ENCODE measurements at regions not wholly inside any gene's neighbourhood (a gene's known extent, or its start where the extent isn't known, plus 50 kb on each side); places are given as distances from the start of the nearest gene placed in this dataset.
"Not testable (repeated sequence)": the region's sequence is repeated elsewhere in the genome, so short reads cannot be mapped to it uniquely, and the experiment has no call there.

- TF ChIP-seq, protein P1, sequence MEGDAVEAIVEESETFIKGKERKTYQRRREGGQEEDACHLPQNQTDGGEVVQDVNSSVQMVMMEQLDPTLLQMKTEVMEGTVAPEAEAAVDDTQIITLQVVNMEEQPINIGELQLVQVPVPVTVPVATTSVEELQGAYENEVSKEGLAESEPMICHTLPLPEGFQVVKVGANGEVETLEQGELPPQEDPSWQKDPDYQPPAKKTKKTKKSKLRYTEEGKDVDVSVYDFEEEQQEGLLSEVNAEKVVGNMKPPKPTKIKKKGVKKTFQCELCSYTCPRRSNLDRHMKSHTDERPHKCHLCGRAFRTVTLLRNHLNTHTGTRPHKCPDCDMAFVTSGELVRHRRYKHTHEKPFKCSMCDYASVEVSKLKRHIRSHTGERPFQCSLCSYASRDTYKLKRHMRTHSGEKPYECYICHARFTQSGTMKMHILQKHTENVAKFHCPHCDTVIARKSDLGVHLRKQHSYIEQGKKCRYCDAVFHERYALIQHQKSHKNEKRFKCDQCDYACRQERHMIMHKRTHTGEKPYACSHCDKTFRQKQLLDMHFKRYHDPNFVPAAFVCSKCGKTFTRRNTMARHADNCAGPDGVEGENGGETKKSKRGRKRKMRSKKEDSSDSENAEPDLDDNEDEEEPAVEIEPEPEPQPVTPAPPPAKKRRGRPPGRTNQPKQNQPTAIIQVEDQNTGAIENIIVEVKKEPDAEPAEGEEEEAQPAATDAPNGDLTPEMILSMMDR (conservative IDR thresholded peaks at IDR 0.05; ENCODE audit: control insufficient read depth, insufficient read depth, low read depth, low read length): no peak
- DNase-seq (ENCODE audit: low read depth): no peak
- H3K4me3 ChIP-seq (ENCODE audit: control insufficient read depth, low read depth, low read length): no peak overlapping the region
Measured at GRCh38 chr11:82045748-82046457, 687.8 kb downstream of the FAM181B start.

DNA sequence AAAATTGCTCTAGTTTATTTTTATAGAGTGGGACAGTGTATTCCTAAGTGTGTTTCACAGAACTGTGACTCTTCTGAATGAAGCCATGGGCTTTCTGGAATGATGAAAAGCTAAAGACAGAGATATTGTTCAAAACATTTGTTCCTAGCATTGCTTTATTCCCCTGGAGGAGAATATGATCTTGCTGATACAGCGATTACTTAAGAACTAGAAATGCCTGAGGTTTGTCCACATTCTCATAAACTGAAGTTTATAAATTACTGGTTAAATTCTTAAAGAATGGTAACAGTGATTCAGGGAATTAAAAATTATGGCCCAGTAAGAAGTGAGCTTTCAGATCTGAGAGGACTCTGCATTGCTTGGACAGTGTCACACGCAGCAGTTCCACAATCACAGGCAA is 690.3 kb downstream of the FAM181B start:
- DNase-seq (ENCODE audit: low read depth): no peak
- TF ChIP-seq, protein P1 (conservative IDR thresholded peaks at IDR 0.05; ENCODE audit: control insufficient read depth, insufficient read depth, low read depth, low read length): no peak

DNA sequence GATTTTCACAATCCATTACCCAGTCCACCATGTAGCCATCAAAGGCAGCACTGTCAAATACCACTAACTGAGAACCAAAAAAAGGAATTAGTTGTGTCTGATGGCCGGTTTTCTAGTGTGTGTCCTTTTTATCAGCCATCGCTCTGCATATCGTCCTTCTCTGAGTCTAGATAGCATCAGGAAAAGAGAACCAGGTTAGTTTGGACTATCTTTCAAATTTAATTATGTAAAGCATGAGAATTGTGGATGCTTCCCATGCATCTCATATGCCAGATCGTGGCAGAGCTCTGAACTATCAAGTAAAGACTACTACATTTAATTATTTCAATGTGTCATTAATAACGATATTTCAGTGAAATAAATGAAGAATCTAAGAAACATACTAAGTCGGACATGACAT is 691.9 kb downstream of the FAM181B start:
- H3K4me3 ChIP-seq (ENCODE audit: control insufficient read depth, low read depth, low read length): no peak overlapping the region
- TF ChIP-seq, protein P1 (conservative IDR thresholded peaks at IDR 0.05; ENCODE audit: control insufficient read depth, insufficient read depth, low read depth, low read length): no peak
- no peak for DNase-seq (ENCODE audit: low read depth)

More for the DNA sequence above, 690.3 kb downstream of the FAM181B start:
- H3K4me3 ChIP-seq (ENCODE audit: control insufficient read depth, low read depth, low read length): no peak overlapping the region

- DNase-seq (ENCODE audit: low read depth): no peak
- TF ChIP-seq, protein P1 (conservative IDR thresholded peaks at IDR 0.05; ENCODE audit: control insufficient read depth, insufficient read depth, low read depth, low read length): no peak
- no peak overlapping the region for H3K4me3 ChIP-seq (ENCODE audit: control insufficient read depth, low read depth, low read length)
Measured at GRCh38 chr11:82038154-82038553, 695.5 kb downstream of the FAM181B start.

GRCh38 chr11:82034527-82034926 is 699.1 kb downstream of the FAM181B start:
- DNase-seq (ENCODE audit: low read depth): no peak
- TF ChIP-seq, protein P1 (conservative IDR thresholded peaks at IDR 0.05; ENCODE audit: control insufficient read depth, insufficient read depth, low read depth, low read length): no peak
- H3K4me3 ChIP-seq (ENCODE audit: control insufficient read depth, low read depth, low read length): no peak overlapping the region

DNA sequence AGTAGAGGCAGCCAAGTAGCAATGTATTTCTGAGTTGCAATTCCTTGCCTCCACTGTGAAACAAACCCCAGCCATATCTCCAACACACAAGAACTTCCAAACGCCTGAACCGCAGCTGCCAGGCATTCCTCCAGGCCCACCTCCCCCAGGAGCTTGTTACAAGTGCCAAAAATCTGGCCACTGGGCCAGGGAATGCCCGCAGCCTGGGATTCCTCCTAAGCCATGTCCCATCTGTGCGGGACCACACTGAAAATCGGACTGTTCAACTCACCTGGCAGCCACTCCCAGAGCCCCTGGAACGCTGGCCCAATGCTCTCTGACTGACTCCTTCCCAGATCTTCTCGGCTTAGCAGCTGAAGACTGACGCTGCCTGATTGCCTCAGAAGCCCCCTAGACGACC is 706.3 kb downstream of the FAM181B start:
- DNase-seq (ENCODE audit: low read depth); H3K4me3 ChIP-seq (ENCODE audit: control insufficient read depth, low read depth, low read length): not testable (repeated sequence)

DNA sequence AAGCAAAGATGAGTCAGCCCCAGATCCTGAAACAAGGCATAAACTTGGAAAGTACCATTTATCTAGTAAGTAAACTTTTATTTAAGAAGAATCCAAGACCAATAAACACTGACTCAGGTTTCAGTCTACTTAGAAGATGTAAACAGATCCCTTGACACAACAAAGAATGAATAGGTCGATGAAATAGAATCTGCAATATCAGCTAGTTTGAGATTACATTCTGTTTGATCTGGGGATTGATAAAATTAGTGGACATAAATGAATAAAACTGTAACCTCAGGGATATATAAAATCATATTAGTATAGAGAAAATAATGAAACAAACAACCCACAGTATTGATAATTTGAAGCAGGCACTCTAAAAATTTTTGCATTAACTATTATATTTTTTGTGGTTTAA is 708.9 kb downstream of the FAM181B start:
- H3K4me3 ChIP-seq (ENCODE audit: control insufficient read depth, low read depth, low read length): no peak overlapping the region
- DNase-seq (ENCODE audit: low read depth): no peak
- TF ChIP-seq, protein P1 (conservative IDR thresholded peaks at IDR 0.05; ENCODE audit: control insufficient read depth, insufficient read depth, low read depth, low read length): no peak

Data from fibroblast of mammary gland (primary cell).